ENCODE measurements at regions not wholly inside any gene's neighbourhood (a gene's known extent, or its start where the extent isn't known, plus 50 kb on each side); places are given as distances from the start of the nearest gene placed in this dataset.
"Not testable (repeated sequence)": the region's sequence is repeated elsewhere in the genome, so short reads cannot be mapped to it uniquely, and the experiment has no call there.

DNA sequence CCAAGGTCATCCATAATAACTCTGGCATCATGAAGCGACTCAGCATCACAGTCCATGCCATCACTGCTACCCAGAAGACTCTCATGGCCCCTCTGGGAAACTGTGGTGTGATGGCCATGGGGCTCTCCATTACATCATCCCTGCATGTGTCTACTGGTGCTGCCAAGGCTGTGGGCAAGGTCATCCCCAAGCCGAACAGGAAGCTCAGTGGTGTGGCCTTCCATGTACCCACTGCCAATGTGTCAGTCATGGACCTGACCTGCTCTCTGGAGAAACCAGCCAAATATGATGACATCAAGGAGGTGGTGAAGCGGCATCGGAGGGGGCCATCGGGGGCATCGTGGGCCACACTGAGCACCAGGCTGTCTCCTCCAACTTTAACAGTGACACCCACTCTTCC lies 65.1 kb upstream of the ARHGAP29 start:
- no peak for DNase-seq

DNA sequence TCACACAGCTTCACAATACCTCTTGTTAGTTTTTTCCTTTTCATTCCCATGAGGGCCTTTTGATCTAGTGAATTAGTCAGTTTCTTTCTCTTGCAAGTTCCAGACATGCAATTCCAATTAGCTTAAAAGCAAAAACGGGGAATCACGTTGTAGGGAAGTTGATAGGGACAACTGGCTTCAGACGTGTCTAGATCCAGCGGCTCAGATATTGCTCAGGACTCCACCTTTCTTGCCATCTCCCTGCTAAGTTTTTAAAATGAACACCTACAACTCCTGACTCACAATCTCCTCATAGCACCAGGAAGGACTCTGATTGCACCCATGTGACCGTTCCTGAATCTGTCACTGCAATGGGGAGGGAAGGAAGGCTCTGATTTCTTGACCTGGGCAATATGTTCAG lies 63.8 kb upstream of the ARHGAP29 start:
- DNase-seq: no peak

GRCh38 chr1:94300731-94301130 lies 63.3 kb upstream of the ARHGAP29 start:
- no peak for DNase-seq

- DNase-seq: no peak
Measured at GRCh38 chr1:94299627-94300553, 62.5 kb upstream of the ARHGAP29 start.

- no peak for DNase-seq
Measured at GRCh38 chr1:94298861-94299260, 61.5 kb upstream of the ARHGAP29 start.

DNA sequence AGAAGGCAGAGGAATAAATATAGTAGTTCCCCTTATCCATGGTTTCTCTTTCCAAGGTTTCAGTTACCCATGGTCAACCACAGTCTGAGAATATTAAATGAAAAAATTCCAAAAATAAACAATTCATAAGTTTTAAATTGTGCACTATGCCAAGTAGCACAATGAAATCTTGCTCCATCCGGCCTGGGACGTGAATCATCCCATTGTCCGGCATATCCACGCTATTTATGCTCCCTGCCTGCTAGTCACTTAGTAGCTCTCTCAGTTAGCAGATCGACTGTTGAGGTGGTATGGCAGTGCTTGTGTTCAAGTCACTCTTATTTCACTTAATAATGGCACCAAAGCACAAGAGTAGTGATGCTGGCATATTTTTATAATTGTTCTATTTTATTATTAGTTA lies 58.6 kb upstream of the ARHGAP29 start:
- DNase-seq: no peak

DNA sequence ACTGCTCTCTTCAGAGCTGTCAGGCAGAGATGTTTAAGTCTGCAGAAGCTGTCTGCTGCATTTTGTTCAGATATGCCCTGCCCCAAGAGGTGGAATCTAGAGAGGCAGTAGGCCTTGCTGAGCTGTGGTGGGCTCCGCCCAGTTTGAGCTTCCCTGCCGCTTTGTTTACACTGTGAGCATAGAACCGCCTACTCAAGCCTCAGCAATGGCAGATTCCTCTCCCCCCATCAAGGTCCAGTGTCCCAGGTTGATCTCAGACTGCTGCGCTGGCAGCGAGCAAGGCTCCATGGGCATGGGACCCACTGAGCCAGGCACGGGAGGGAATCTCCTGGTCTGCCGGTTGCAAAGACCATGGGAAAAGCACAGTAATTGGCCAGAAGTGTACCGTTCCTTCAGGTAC lies 55.6 kb upstream of the ARHGAP29 start:
- DNase-seq: not testable (repeated sequence)

DNA sequence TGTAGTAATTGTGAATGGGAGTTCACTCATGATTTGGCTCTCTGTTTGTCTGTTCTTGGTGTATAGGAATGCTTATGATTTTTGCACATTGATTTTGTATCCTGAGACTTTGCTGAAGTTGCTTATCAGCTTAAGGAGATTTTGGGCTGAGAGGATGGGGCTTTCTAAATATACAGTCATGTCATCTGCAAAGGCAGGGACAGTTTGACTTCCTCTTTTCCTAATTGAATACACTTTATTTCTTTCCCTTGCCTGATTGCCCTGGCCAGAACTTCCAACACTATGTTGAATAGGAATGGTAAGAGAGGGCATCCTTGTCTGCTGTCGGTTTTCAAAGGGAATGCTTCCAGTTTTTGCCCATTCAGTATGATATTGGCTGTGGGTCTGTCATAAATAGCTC lies 51.9 kb upstream of the ARHGAP29 start:
- not testable (repeated sequence) for DNase-seq

Measured in SHP77 (cell line).